Activated T-cell treated with anti-CD3 and anti-CD28 coated beads for 24 hours (primary cell): ENCODE measurements at regions not wholly inside any gene's neighbourhood (a gene's known extent, or its start where the extent isn't known, plus 50 kb on each side); places are given as distances from the start of the nearest gene placed in this dataset.

Experiments used
- DNase-seq: peaks from one replicate; pipeline ENCODE4 v3.0.0-alpha.2; 2020; ENCODE audit warnings: low read depth

GRCh38 chr17:65444049-65444448, 117.4 kb downstream of the AXIN2 start:
- DNase-seq, result no peak

DNA sequence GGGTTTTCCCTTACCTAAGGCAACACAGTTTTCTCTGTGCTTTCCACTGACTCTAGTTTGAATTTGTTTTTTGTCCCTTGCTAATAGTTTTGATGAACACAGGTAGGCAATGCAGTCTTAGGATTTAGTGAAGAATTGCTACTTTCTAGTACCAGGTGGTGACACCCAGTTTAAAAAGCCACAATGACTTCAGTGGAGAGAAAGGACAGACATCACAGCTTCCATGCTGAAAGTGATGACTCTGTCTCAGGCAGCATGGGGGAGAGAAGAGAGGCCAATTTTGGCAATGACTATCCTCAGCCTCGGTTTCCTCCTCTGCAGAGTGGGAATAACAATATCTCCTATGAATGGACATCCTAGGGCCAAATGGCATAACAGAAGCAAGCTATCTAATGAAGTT, 118.8 kb downstream of the AXIN2 start:
- no peak for DNase-seq

GRCh38 chr17:65442250-65442649, 119.2 kb downstream of the AXIN2 start:
- no peak for DNase-seq

- DNase-seq, result no peak
Observed at GRCh38 chr17:65441053-65441605, 120.3 kb downstream of the AXIN2 start.

DNA sequence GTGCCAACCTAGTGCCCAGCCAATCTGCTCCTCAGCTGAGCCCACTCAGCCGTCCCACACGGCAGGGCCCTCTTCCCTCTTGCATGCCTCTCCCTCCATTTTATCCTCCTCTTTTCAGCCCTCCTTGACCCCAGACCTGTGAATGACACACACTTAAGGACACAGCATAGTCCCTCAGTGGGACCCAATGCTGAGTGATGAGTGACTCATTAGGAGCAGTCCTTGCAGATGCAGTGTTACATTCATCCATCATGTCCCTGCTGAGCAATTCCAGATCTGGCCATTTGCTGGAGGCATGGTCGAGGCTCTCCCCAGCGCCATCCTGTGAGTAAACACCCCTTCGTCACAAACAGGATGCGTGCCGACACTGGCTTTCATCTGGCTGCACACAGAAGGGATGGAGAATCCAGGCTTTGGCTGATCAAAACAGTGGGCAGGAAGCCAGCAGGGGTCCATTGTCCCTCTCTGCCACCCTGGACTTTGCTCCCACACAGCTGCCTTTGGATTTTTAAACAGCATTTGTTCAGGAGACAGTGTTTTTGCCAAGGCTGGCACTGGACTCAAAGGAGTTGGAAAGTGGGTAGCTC, 122.6 kb downstream of the AXIN2 start:
- DNase-seq, result no peak

DNA sequence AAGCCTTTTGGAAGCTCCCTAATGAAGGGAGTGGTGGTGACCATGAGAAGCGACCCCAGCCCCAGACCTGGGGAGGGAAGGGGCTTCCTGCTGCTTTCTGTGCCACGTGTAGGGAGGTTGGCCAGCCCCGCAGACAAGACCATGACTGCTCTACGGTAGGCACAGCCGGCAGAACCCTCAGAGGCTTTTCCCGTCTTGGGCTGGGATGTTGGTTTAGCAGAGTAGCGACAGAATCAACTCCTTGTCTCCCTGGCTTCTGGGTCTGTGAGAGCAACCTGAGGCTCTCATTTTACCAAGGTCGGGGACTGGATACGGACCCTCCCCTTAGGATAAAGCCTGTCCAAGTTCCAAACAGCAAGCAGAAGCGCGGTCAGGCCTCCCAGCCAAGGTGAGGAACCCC, 123.3 kb downstream of the AXIN2 start:
- DNase-seq, result no peak

DNA sequence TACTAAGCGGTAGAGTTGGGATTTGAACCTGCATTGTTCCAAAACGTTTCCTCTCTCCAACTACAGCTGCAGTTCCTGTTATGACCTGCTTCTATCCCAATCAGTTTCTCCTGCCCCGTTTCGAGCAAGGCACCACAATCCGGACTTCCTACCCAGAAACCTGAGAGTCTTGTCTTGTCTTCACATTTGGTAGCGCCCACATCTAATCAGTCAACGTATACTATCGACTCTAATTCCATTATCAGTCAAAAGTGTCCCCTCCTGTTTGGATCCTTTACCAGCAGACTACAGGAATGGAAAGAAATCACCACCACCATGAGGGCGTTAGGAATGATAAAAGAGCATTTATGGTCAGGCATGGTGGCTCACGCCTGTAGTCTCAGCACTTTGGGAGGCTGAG, 124.6 kb downstream of the AXIN2 start:
- no peak for DNase-seq

DNA sequence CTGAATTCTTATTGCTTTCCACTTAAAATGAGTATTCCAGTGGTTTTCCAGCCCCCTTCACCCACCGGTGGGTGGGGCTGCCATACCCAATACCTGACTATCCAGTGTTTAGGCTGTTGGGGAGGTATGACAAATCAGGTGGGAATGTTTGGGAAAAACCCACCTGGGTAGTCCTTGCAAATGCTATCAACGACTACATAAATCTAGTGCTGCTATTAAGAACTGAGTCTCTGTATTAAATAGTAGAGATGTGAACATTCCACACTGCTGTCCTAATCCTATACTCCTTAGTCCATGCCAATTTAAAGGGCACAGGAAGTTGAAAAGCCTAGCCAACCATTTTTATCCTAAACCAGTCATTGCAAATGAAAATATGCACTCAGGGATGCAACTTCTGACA, 126.6 kb downstream of the AXIN2 start:
- DNase-seq, result no peak

- no peak for DNase-seq
Observed at GRCh38 chr17:65434251-65434650, 127.2 kb downstream of the AXIN2 start.

GRCh38 chr17:65433592-65433991, 127.9 kb downstream of the AXIN2 start:
- DNase-seq, result no peak

DNA sequence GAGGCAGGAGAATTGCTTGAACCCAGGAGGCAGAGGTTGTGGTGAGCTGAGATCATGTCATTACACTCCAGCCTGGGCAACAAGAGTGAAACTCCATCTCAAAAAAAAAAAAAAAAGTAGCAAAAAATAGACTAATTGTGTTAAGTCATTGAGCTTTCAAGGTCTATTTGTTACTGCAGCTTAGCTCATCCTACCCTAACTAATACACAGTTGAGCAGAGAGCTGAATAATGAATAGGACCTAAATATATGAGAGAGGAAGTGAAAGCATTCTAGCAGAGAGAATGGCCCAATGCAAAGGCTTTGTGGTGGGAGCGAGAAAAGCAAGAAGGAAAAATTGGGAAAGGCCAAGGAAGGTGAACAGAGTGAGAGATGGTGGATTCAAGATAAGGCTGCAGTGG, 128.3 kb downstream of the AXIN2 start:
- no peak for DNase-seq

DNA sequence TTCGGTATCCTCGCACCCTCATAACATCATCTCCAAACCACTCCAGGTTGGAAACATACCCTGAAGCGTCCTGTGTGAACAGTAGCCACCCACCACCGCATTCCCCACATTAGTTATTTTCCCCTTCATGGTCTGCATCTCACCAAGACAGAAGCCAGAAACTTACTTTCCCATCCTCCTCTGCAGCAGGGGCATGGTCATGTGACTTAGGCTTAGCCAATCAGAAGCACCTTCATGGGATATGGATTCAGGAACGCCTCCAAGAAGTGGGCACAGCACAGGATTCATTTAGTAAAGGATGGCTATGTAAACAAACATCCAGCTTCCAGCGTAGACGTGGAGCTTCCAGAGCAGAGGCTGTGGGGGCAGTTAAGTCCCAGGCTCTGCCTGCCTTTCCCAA, 130.3 kb downstream of the AXIN2 start:
- DNase-seq, result no peak

DNA sequence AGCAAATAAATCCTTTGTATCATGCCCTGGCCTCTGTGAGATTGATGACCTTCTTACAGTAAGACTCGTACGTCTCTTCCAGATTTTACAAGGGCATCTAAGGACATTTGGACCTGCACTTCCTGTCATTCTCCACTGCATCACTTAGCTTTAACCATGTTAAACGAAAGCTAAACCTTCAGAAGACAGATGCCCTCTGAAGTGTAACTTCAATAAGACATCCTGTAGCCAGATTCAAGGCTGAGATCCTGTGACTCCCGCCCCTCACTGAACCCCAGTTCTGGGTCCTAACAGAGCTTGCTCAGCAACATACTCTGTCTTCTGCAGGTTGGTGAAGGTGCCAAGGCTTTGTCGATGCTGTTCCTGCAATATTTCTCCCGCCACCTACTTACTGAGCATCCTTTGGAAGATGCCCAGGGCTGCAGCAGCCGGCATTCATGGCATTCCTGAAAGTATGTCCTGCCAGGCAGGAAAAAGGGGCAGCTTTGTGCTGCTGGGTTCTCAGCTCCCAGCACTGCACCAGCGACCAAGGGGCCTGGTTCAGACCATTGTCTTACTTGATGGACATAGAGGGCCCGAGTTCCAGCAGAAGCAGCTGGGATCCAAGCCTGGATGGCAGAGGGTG, 131.1 kb downstream of the AXIN2 start:
- DNase-seq, result no peak

- DNase-seq, result no peak
Observed at GRCh38 chr17:65423346-65424140, 137.9 kb downstream of the AXIN2 start.

DNA sequence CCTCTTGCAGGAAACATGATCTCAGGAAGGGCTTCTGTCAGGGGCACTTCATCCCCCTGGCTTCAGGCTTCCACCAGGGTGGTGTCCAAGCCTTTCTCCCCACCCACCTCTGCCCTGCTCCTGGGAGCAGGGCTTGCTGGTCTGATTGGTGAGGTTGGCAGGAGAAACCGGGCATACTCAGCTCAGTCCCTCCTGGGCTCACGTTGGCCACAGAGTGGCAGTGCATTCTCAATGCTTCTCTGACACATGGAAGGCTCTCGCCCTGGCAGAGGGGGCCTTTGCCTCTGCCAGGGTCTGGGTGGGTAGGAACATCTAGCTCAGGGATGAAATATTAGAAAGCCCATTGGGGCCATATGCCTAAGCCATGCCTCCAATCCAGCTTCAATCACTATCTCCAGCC, 142.8 kb downstream of the AXIN2 start:
- no peak for DNase-seq

GRCh38 chr17:65417406-65418221, 143.8 kb downstream of the AXIN2 start:
- DNase-seq, result no peak

DNA sequence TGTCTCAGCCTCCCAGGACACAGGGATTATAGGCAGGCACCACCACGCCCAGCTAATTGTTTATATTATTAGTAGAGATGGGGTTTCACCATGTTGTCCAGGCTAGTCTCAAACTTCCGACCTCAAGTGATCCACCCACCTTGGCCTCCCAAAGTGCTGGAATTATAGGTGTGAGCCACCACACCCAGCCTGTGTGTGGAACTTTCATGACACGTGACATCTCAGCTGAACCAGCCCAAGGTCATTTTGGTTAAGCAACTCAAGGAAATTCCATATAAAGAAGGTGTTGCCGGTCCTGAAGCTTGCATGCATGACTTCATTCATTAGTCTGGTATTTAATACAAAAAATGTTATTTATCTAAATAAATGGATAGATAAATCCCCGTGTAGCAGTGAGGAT, 145.5 kb downstream of the AXIN2 start:
- no peak for DNase-seq

- DNase-seq, result no peak
Observed at GRCh38 chr17:65413390-65413789, 148.1 kb downstream of the AXIN2 start.

DNA sequence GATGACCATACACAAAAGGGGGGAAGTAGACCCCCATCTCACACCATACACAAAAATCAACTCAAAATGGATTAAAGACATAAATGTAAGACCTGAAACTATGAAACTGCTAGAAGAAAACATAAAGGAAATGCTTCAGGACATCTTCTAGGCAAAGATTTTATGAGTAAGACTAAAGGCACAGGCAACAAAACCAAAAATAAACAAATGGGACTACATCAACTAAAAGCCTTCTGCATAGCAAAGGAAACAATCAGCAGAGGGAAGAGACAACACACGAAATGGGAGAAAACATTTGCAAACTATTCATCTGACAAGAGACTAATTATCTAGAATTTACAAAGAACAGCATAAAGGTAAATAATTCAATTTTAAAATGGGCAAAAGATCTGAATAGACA, 152.1 kb downstream of the AXIN2 start:
- DNase-seq, result no peak

DNA sequence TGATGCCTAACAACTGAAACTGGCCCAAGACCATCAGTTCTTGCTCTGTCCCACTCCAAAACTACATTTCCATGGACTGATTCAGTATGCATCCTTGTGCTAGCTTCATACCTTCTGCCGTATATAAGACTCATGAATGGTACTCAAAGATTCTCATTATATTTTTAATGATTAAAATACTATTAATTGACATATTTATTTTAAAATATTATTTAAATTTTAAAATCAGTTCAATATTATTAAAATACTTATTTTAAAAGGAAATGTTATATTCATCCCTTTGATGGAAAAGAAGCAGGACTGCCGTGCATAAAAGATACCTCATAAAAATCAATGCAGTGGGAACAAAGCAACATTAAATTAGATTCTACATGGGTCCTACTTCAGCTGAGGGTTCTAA, 153.4 kb downstream of the AXIN2 start:
- DNase-seq, result no peak

- DNase-seq, result no peak
Observed at GRCh38 chr17:65407017-65407416, 154.4 kb downstream of the AXIN2 start.

GRCh38 chr17:65406552-65406951, 154.9 kb downstream of the AXIN2 start:
- DNase-seq, result no peak
